ENCODE measurements at regions not wholly inside any gene's neighbourhood (a gene's known extent, or its start where the extent isn't known, plus 50 kb on each side); places are given as distances from the start of the nearest gene placed in this dataset.

DNA sequence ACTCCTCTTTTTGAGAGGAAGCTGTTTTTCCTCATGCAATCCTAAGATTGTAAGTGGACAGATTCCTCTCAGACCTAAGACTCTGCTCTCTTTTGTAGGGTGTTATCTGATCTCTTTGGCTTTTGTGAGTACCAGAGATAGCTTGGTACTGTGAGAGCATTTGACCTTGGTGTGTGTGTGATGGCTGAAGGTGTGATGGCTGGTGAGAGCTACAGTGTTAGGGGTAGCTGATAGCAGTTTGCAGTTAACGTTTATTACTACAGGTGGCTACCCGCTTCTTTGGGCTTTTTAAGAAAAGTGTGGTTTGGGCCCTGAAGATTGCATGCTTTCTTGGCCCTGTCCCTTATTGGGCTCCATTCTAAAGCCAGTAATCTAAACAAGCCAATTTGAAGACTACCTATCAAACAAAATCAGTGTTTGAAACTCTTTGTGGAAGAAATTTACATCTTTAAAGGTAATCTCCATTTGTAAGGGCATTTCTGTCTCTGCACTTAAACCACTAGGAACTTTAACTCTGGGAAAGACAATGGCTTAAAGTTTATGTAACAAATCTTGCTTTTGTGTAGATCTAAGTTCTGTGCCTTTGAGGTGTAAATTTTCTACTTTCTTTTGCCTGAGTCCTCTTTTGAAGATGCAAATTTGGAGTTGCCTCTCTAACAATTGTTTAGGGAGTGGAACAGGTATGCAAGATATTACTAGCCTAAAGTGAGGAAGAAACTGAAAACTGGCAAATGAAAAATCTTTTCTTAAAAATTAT lies 85.3 kb upstream of the SERBP1 start:
- TF ChIP-seq POLR2A (IDR thresholded peaks at IDR 0.05; ENCODE audit: low read depth, low read length), result no peak
- no peak for TF ChIP-seq PAX5 (IDR thresholded peaks at IDR 0.05; ENCODE audit: insufficient read depth, low read length, severe bottlenecking)
- no peak for TF ChIP-seq SPI1 (IDR thresholded peaks at IDR 0.05; ENCODE audit: low read depth, low read length)
- TF ChIP-seq POLR2AphosphoS5 (IDR thresholded peaks at IDR 0.05; ENCODE audit: low read depth, low read length), result no peak

Data from GM12891 (cell line).